ENCODE measurements at regions not wholly inside any gene's neighbourhood (a gene's known extent, or its start where the extent isn't known, plus 50 kb on each side); places are given as distances from the start of the nearest gene placed in this dataset.

DNA sequence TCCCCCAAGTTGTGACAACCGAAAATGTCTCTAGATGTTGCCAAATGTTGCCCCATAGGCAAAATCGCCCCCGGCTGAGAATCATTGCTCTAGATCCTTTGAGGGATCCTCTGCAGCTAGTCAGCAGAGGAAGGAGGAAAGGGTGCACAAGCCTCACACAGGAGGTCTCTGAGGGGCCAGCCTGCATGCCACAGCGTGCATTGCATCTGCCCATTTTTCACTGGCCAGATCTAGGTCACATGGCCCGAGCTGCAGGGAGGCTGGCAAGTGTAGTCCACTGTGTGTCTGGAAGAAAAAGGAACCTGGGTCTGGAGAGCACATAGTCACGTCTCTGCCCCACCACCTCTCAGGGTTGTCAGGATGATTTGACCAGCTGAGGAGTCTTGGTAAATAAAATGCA, 138.2 kb downstream of the CCT6B start:
- H3K4ac ChIP-seq (ENCODE audit: low read depth, low read length): no peak overlapping the region
- H3K23me2 ChIP-seq (ENCODE audit: insufficient read length, low read depth, low read length, poor library complexity, severe bottlenecking): no peaks in the 10 kb centered on the region
- no peaks in the 10 kb centered on the region for H4K20me1 ChIP-seq (ENCODE audit: control insufficient read depth, insufficient read depth, insufficient read length)
- no peak overlapping the region for H2BK120ac ChIP-seq (ENCODE audit: low read depth, low read length, poor library complexity, severe bottlenecking)
- no peak overlapping the region for H3K4me2 ChIP-seq (ENCODE audit: insufficient read depth, insufficient read length, low read length)
- H3K27ac Mint-ChIP-seq: no peak overlapping the region
- no peak overlapping the region for H2BK12ac ChIP-seq (ENCODE audit: insufficient read length, low read depth, low read length)
- H4K5ac ChIP-seq (ENCODE audit: insufficient read length, low read depth, low read length): no peak overlapping the region
- no peak overlapping the region for H3K23ac ChIP-seq (ENCODE audit: insufficient read length, low read depth, low read length)
- H3K14ac ChIP-seq (ENCODE audit: insufficient read depth, low read length): no peak overlapping the region
- no peaks in the 10 kb centered on the region for H3K9me3 Mint-ChIP-seq
- H2AK5ac ChIP-seq (ENCODE audit: insufficient read length, low read length): no peak overlapping the region
- no peaks in the 10 kb centered on the region for H3K36me3 Mint-ChIP-seq (ENCODE audit: insufficient read depth in 1 of 3, low read depth in 3 of 3)
- H3K27me3 Mint-ChIP-seq (ENCODE audit: low read depth): peaks cover 66% of the 10 kb centered on the region
- no peak overlapping the region for H3K56ac ChIP-seq (ENCODE audit: insufficient read length, low read depth, low read length)
- H4K8ac ChIP-seq (replicated peaks; ENCODE audit: insufficient read length, low read depth, low read length): no peak overlapping the region
- H3T11ph ChIP-seq (ENCODE audit: low read length): no peak overlapping the region
- TF ChIP-seq, protein P1, sequence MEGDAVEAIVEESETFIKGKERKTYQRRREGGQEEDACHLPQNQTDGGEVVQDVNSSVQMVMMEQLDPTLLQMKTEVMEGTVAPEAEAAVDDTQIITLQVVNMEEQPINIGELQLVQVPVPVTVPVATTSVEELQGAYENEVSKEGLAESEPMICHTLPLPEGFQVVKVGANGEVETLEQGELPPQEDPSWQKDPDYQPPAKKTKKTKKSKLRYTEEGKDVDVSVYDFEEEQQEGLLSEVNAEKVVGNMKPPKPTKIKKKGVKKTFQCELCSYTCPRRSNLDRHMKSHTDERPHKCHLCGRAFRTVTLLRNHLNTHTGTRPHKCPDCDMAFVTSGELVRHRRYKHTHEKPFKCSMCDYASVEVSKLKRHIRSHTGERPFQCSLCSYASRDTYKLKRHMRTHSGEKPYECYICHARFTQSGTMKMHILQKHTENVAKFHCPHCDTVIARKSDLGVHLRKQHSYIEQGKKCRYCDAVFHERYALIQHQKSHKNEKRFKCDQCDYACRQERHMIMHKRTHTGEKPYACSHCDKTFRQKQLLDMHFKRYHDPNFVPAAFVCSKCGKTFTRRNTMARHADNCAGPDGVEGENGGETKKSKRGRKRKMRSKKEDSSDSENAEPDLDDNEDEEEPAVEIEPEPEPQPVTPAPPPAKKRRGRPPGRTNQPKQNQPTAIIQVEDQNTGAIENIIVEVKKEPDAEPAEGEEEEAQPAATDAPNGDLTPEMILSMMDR (conservative IDR thresholded peaks at IDR 0.05): no peak
- H2AFZ ChIP-seq (ENCODE audit: low read length): no peak overlapping the region
- no peaks in the 10 kb centered on the region for H3K9me3 ChIP-seq (ENCODE audit: control insufficient read depth, low read depth, low read length)
- no peak overlapping the region for H3K18ac ChIP-seq (ENCODE audit: insufficient read length, low read depth, low read length)
- peaks cover 5% of the 10 kb centered on the region; the same call in 1 of the 2 replicates for H3K4me1 ChIP-seq (ENCODE audit: insufficient read depth, low read length)
- H3K9ac ChIP-seq (ENCODE audit: extremely low read depth, insufficient read length, low read length): no peak overlapping the region
- H4K91ac ChIP-seq (ENCODE audit: insufficient read length, low read depth, low read length): no peak overlapping the region
- H2BK5ac ChIP-seq (ENCODE audit: insufficient read length, low read length): no peak overlapping the region
- 0 out of 5 replicates have a peak overlapping the region, but pooled peaks of 1 of the 2 experiments have one; percentile 3 for H3K4me3 Mint-ChIP-seq
- H3K4me1 Mint-ChIP-seq: peaks cover 27 to 32% of the 10 kb centered on the region in 2 experiments
- no CpG with 5 or more reads among the region's 6 CpGs for WGBS (ENCODE audit: extremely low coverage, insufficient read length, low lambda C conversion rate)
- no peak overlapping the region for H3K27ac ChIP-seq (ENCODE audit: insufficient read length, low read depth, low read length)
- H3K79me1 ChIP-seq (ENCODE audit: insufficient read depth, low read depth, low read length, poor library complexity, severe bottlenecking): no peaks in the 10 kb centered on the region
- no peaks in the 10 kb centered on the region for H3K79me2 ChIP-seq (ENCODE audit: insufficient read depth, low read length)
- no peak for DNase-seq
- no peak overlapping the region for H2BK15ac ChIP-seq (ENCODE audit: low read depth, low read length)
- peaks cover 6% of the 10 kb centered on the region; the same call in 1 of the 2 replicates for H3K27me3 ChIP-seq (ENCODE audit: insufficient read depth, low read length)
- no peak overlapping the region for H2BK20ac ChIP-seq (ENCODE audit: low read depth, low read length, poor library complexity, severe bottlenecking)

Data from H9 (cell line).